ENCODE measurements at regions not wholly inside any gene's neighbourhood (a gene's known extent, or its start where the extent isn't known, plus 50 kb on each side); places are given as distances from the start of the nearest gene placed in this dataset.

DNA sequence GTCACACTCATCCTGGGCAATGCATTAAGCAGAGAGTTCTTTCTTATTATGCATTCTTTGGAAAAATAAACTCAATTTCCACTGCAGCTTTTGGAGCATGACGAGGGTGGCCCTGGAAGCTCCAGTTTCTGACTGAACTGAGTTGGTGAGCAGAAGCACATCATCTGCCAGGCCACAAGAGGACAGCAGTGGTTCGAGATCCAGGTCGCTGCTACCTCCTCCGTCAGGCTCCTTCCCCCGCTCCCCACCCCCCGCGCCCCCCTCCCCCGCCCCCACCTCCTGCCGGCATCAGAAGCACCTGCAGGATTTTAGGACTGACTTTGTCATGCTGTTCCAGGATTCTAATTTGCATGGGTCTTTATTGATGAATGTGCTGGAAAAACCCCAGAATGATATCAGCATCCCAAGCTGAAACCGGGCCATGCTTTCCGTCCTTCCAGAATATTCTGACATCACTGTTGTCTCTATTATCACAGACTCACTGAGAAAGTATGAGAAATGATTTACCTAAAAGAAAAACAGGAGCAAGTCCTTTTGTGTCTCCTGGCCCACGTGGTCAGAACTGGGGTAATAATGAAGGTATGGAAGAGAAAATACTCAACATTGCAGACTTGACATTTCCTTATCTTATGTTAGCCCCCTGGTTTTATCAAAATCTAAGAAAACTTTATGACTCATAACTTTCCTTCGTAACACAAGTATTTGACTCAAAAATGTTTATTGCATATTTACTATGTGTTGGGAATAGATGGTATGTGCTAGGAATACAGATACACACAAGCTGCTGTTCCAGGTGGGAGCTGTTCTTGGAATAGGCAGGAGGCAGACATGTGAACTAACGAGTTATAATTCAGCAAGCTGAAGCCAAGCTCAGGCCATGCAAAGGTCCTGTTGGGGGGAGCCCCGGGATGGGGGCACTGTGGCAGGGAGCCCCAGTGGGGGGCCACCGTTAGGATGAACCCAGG, 220.2 kb upstream of the EXOC2 start:
- H3K9me3 ChIP-seq: no peaks in the 10 kb centered on the region
- WGBS (ENCODE audit: insufficient coverage, low coverage, low lambda C conversion rate, missing lambda C conversion rate): 18% methylated on average over 13 of the region's 16 CpGs
- DNase-seq: no peak
- intact Hi-C loops (cut with DNase I): no loop called here
- no peak overlapping the region for H3K4me3 ChIP-seq
- no peaks in the 10 kb centered on the region for H3K27me3 ChIP-seq
- no peak overlapping the region for H3K27ac ChIP-seq
- no peaks in the 10 kb centered on the region for H3K36me3 ChIP-seq
- H3K4me1 ChIP-seq: no peaks in the 10 kb centered on the region
- TF ChIP-seq POLR2A (IDR thresholded peaks at IDR 0.05): no peak
- TF ChIP-seq, protein P1, sequence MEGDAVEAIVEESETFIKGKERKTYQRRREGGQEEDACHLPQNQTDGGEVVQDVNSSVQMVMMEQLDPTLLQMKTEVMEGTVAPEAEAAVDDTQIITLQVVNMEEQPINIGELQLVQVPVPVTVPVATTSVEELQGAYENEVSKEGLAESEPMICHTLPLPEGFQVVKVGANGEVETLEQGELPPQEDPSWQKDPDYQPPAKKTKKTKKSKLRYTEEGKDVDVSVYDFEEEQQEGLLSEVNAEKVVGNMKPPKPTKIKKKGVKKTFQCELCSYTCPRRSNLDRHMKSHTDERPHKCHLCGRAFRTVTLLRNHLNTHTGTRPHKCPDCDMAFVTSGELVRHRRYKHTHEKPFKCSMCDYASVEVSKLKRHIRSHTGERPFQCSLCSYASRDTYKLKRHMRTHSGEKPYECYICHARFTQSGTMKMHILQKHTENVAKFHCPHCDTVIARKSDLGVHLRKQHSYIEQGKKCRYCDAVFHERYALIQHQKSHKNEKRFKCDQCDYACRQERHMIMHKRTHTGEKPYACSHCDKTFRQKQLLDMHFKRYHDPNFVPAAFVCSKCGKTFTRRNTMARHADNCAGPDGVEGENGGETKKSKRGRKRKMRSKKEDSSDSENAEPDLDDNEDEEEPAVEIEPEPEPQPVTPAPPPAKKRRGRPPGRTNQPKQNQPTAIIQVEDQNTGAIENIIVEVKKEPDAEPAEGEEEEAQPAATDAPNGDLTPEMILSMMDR (IDR thresholded peaks at IDR 0.05): peak; percentile 45 to 53 (median 50)
- peak; percentile 84 to 91 (median 88) for ATAC-seq

DNA sequence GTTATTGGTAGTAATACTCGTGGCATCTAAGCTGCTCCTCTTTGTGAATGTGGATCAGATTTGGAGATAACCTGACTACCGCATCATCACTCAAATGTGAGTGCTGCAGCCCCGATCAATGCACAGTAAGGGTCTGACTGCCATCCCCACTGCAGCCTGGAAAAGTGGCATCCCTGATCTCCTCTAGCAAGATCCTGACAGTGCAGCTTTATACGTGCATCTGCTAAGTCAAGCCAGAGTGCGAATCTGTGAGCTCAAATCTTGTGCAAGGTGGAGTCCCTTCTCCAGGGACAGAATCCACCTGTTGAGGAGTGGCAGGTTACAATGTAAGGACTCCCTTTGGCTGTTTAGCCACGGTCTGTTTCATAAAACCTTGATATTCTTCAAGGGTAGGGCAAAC, 215.0 kb upstream of the EXOC2 start:
- no peaks in the 10 kb centered on the region for H3K27me3 ChIP-seq
- no peaks in the 10 kb centered on the region for H3K36me3 ChIP-seq
- 54% methylated on average over 5 of the region's 6 CpGs for WGBS (ENCODE audit: insufficient coverage, low coverage, low lambda C conversion rate, missing lambda C conversion rate)
- DNase-seq (no peak), ATAC-seq (no peak)
- no peak overlapping the region for H3K27ac ChIP-seq
- intact Hi-C loops (cut with DNase I): no loop called here
- TF ChIP-seq POLR2A (IDR thresholded peaks at IDR 0.05): no peak
- TF ChIP-seq, protein P1 (IDR thresholded peaks at IDR 0.05): no peak
- H3K4me3 ChIP-seq: no peak overlapping the region
- no peaks in the 10 kb centered on the region for H3K4me1 ChIP-seq
- no peaks in the 10 kb centered on the region for H3K9me3 ChIP-seq

GRCh38 chr6:906920-907319, 214.0 kb upstream of the EXOC2 start:
- intact Hi-C loops (cut with DNase I): no loop called here
- DNase-seq (no peak), ATAC-seq (no peak)

GRCh38 chr6:905556-905955, 212.6 kb upstream of the EXOC2 start:
- Histone ChIP-seq H3K4me3 (no peak overlapping the region), H3K27ac (no peak overlapping the region), H3K9me3 (no peaks in the 10 kb centered on the region), H3K4me1 (peaks cover 0 to 14% (median 0%) of the 10 kb centered on the region in 4 donors), H3K27me3 (no peaks in the 10 kb centered on the region), H3K36me3 (no peaks in the 10 kb centered on the region)
- intact Hi-C loops (cut with DNase I): no loop called here
- TF ChIP-seq POLR2A (IDR thresholded peaks at IDR 0.05): no peak
- TF ChIP-seq, protein P1 (IDR thresholded peaks at IDR 0.05): no peak
- DNase-seq: no peak
- no peak for ATAC-seq

More at GRCh38 chr6:906920-907319, 214.0 kb upstream of the EXOC2 start:
- Histone ChIP-seq H3K36me3 (no peaks in the 10 kb centered on the region), H3K4me3 (no peak overlapping the region), H3K27ac (no peak overlapping the region), H3K9me3 (no peaks in the 10 kb centered on the region), H3K27me3 (no peaks in the 10 kb centered on the region), H3K4me1 (peaks cover 0 to 7% (median 0%) of the 10 kb centered on the region in 4 donors)
- 88% methylated on average over 6 of the region's 11 CpGs for WGBS (ENCODE audit: insufficient coverage, low coverage, low lambda C conversion rate, missing lambda C conversion rate)
- no peak for TF ChIP-seq POLR2A (IDR thresholded peaks at IDR 0.05)
- TF ChIP-seq, protein P1 (IDR thresholded peaks at IDR 0.05): no peak
